Activated naive CD8-positive, alpha-beta T cell treated with anti-CD3 and anti-CD28 coated beads, Interleukin-2, amount 10 ng/mL, durations not matched to agents 7 days and 5 days (primary cell): ENCODE measurements at regions not wholly inside any gene's neighbourhood (a gene's known extent, or its start where the extent isn't known, plus 50 kb on each side); places are given as distances from the start of the nearest gene placed in this dataset.

Experiments used
- ATAC-seq: fragments of 150-1000 bp; cut with Tn5 transposase; one replicate; pipeline ENCODE4 v1.10.0; 2021; ENCODE audit warnings: low read depth, moderate library complexity
- POLR2A ChIA-PET: fragments of 350-600 bp; sonication (Branson Sonifier 250); formaldehyde crosslinking; loops from one replicate; lab custom pipeline; 2021; ENCODE audit warnings: antibody characterized with exemption; lab: Charles Lee
- DNase-seq: peaks from one replicate; pipeline ENCODE4 v3.0.0; 2021
- H3K27ac Mint-ChIP-seq: one replicate; pipeline ENCODE4 v1.8.0; 2022; ENCODE audit warnings: mild to moderate bottlenecking, mixed read lengths
- H3K27me3 Mint-ChIP-seq: one replicate; pipeline ENCODE4 v1.8.0; 2022; ENCODE audit warnings: mild to moderate bottlenecking, moderate library complexity, mixed read lengths
- H3K36me3 Mint-ChIP-seq: one replicate; pipeline ENCODE4 v1.8.0; 2021; ENCODE audit warnings: mild to moderate bottlenecking, mixed read lengths
- H3K4me1 Mint-ChIP-seq: one replicate; pipeline ENCODE4 v1.8.0; 2021; ENCODE audit warnings: mixed read lengths
- H3K4me3 Mint-ChIP-seq: one replicate; pipeline ENCODE4 v1.8.0; 2022; ENCODE audit warnings: mild to moderate bottlenecking, moderate library complexity, mixed read lengths
- H3K9me3 Mint-ChIP-seq: one replicate; pipeline ENCODE4 v1.8.0; 2021; ENCODE audit warnings: mixed read lengths

GRCh38 chr5:130815246-130815645 lies 349.8 kb downstream of the HINT1 start:
- Mint-ChIP-seq H3K4me3 (no peak overlapping the region), H3K36me3 (no peaks in the 10 kb centered on the region), H3K4me1 (no peaks in the 10 kb centered on the region), H3K9me3 (peaks cover 1% of the 10 kb centered on the region), H3K27me3 (peaks cover 5% of the 10 kb centered on the region), H3K27ac (no peak overlapping the region)
- ATAC-seq (no peak), DNase-seq (no peak)
- POLR2A ChIA-PET, result no interaction called here

DNA sequence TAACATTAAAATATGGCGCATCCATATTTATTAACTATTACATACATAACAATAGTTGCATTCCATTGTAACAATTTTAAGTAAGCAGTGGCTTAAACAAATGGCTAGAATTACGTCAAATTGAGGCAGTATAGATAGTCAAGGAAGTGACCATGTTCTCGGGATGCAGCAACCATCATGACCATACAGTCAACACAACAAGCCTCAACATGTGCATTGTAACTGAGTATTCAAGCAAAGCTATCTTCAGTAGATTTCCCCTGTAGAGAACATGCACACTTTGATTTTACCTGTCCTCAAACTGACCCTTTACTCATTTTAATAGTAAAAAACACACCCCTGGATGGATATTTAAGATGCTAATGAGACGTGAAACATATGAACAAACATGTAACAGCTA lies 356.4 kb downstream of the HINT1 start:
- no peak overlapping the region for H3K4me3 Mint-ChIP-seq
- peaks cover 5% of the 10 kb centered on the region for H3K27me3 Mint-ChIP-seq
- H3K36me3 Mint-ChIP-seq, result no peaks in the 10 kb centered on the region
- no peaks in the 10 kb centered on the region for H3K9me3 Mint-ChIP-seq
- POLR2A ChIA-PET, result no interaction called here
- DNase-seq (no peak), ATAC-seq (no peak)
- no peak overlapping the region for H3K27ac Mint-ChIP-seq
- no peaks in the 10 kb centered on the region for H3K4me1 Mint-ChIP-seq

- H3K36me3 Mint-ChIP-seq, result no peaks in the 10 kb centered on the region
- H3K27ac Mint-ChIP-seq, result no peak overlapping the region
- H3K4me3 Mint-ChIP-seq, result no peak overlapping the region
- peaks cover 3% of the 10 kb centered on the region for H3K27me3 Mint-ChIP-seq
- ATAC-seq (no peak), DNase-seq (no peak)
- POLR2A ChIA-PET, result no interaction called here
- H3K4me1 Mint-ChIP-seq, result no peaks in the 10 kb centered on the region
- H3K9me3 Mint-ChIP-seq, result no peaks in the 10 kb centered on the region
Observed at GRCh38 chr5:130805648-130806047, 359.4 kb downstream of the HINT1 start.

- ATAC-seq (no peak), DNase-seq (no peak)
- Mint-ChIP-seq H3K9me3 (no peaks in the 10 kb centered on the region), H3K27ac (no peak overlapping the region), H3K36me3 (no peaks in the 10 kb centered on the region), H3K4me3 (no peak overlapping the region), H3K27me3 (no peaks in the 10 kb centered on the region), H3K4me1 (no peaks in the 10 kb centered on the region)
- POLR2A ChIA-PET, result no interaction called here
Observed at GRCh38 chr5:130805036-130805435, 360.0 kb downstream of the HINT1 start.

DNA sequence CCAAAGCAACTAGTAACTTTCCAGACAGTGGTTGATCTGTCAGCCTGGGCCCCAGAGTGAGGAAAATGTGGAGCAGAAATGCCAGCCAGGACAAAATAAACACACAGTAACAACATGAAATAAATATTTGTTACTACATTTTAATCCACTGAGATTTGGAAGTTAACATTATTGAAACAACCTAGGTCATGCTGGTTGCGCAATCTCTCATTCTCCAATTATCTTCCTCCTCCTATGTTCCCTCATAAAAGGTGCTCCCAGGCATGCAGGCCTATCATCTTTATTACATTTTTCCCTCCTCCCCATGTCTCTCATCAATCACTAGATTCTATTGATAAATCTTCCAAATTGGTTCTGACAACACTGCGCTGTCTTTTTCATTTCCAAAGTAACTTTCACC lies 363.1 kb downstream of the HINT1 start:
- POLR2A ChIA-PET, result no interaction called here
- H3K9me3 Mint-ChIP-seq, result no peaks in the 10 kb centered on the region
- no peaks in the 10 kb centered on the region for H3K36me3 Mint-ChIP-seq
- no peak for ATAC-seq
- no peaks in the 10 kb centered on the region for H3K27me3 Mint-ChIP-seq
- no peak overlapping the region for H3K27ac Mint-ChIP-seq
- no peak for DNase-seq
- no peaks in the 10 kb centered on the region for H3K4me1 Mint-ChIP-seq
- no peak overlapping the region for H3K4me3 Mint-ChIP-seq

GRCh38 chr5:130799015-130799414 lies 366.0 kb downstream of the HINT1 start:
- H3K36me3 Mint-ChIP-seq, result no peaks in the 10 kb centered on the region
- no peak for ATAC-seq
- H3K4me1 Mint-ChIP-seq, result no peaks in the 10 kb centered on the region
- DNase-seq, result no peak
- no peaks in the 10 kb centered on the region for H3K9me3 Mint-ChIP-seq
- no peak overlapping the region for H3K4me3 Mint-ChIP-seq
- no peak overlapping the region for H3K27ac Mint-ChIP-seq
- POLR2A ChIA-PET, result no interaction called here
- H3K27me3 Mint-ChIP-seq, result no peaks in the 10 kb centered on the region

- no peak for DNase-seq
- H3K36me3 Mint-ChIP-seq, result no peaks in the 10 kb centered on the region
- no peak overlapping the region for H3K27ac Mint-ChIP-seq
- ATAC-seq, result no peak
- POLR2A ChIA-PET, result no interaction called here
- H3K4me1 Mint-ChIP-seq, result no peaks in the 10 kb centered on the region
- H3K27me3 Mint-ChIP-seq, result peaks cover 5% of the 10 kb centered on the region
- H3K4me3 Mint-ChIP-seq, result no peak overlapping the region
- H3K9me3 Mint-ChIP-seq, result no peaks in the 10 kb centered on the region
Observed at GRCh38 chr5:130797303-130797702, 367.8 kb downstream of the HINT1 start.

GRCh38 chr5:130796902-130797301 lies 368.2 kb downstream of the HINT1 start:
- POLR2A ChIA-PET, result no interaction called here
- DNase-seq (no peak), ATAC-seq (no peak)
- no peaks in the 10 kb centered on the region for H3K9me3 Mint-ChIP-seq
- peaks cover 5% of the 10 kb centered on the region for H3K27me3 Mint-ChIP-seq
- no peaks in the 10 kb centered on the region for H3K36me3 Mint-ChIP-seq
- H3K27ac Mint-ChIP-seq, result no peak overlapping the region
- H3K4me3 Mint-ChIP-seq, result no peak overlapping the region
- no peaks in the 10 kb centered on the region for H3K4me1 Mint-ChIP-seq

GRCh38 chr5:130796032-130796431 lies 369.0 kb downstream of the HINT1 start:
- ATAC-seq (no peak), DNase-seq (no peak)
- no peak overlapping the region for H3K4me3 Mint-ChIP-seq
- peaks cover 5% of the 10 kb centered on the region for H3K27me3 Mint-ChIP-seq
- H3K9me3 Mint-ChIP-seq, result no peaks in the 10 kb centered on the region
- H3K27ac Mint-ChIP-seq, result no peak overlapping the region
- POLR2A ChIA-PET, result no interaction called here
- no peaks in the 10 kb centered on the region for H3K4me1 Mint-ChIP-seq
- H3K36me3 Mint-ChIP-seq, result no peaks in the 10 kb centered on the region

- ATAC-seq, result no peak
- H3K36me3 Mint-ChIP-seq, result no peaks in the 10 kb centered on the region
Observed at GRCh38 chr5:130795037-130795436, 370.0 kb downstream of the HINT1 start.

GRCh38 chr5:130777794-130778193 lies 387.3 kb downstream of the HINT1 start:
- ATAC-seq, result no peak
- Mint-ChIP-seq H3K9me3 (no peaks in the 10 kb centered on the region), H3K36me3 (no peaks in the 10 kb centered on the region), H3K27me3 (peaks cover 3% of the 10 kb centered on the region), H3K4me3 (no peak overlapping the region), H3K4me1 (no peaks in the 10 kb centered on the region), H3K27ac (no peak overlapping the region)
- DNase-seq, result no peak
- POLR2A ChIA-PET, result no interaction called here

More at GRCh38 chr5:130795037-130795436, 370.0 kb downstream of the HINT1 start:
- POLR2A ChIA-PET, result no interaction called here
- Mint-ChIP-seq H3K4me1 (no peaks in the 10 kb centered on the region), H3K27me3 (peaks cover 5% of the 10 kb centered on the region), H3K4me3 (no peak overlapping the region), H3K27ac (no peak overlapping the region), H3K9me3 (no peaks in the 10 kb centered on the region)
- DNase-seq, result no peak

- H3K36me3 Mint-ChIP-seq, result no peaks in the 10 kb centered on the region
- ATAC-seq (no peak), DNase-seq (no peak)
- no peaks in the 10 kb centered on the region for H3K9me3 Mint-ChIP-seq
- H3K27ac Mint-ChIP-seq, result no peak overlapping the region
- no peaks in the 10 kb centered on the region for H3K4me1 Mint-ChIP-seq
- POLR2A ChIA-PET, result no interaction called here
- peaks cover 3% of the 10 kb centered on the region for H3K27me3 Mint-ChIP-seq
- H3K4me3 Mint-ChIP-seq, result no peak overlapping the region
Observed at GRCh38 chr5:130773813-130774212, 391.2 kb downstream of the HINT1 start.

DNA sequence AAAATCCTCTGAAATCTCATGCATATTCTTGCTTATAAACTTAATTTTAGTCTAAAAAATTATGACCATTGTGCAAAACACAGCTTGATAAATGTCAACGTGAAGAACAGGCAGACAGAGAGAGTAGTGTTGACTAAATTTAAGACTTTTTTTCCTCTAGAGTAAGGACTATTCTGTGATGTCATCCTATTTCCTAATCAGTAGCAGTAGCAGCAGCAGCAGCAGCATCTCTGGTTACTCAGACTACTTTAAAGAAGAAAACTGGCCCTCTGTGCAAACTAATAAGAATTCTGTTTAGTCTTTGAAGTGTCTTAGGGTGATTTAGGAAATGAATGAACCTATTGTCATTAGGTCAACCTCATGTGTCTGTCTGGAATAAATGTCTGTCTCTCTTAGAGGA lies 403.0 kb downstream of the HINT1 start:
- DNase-seq (no peak), ATAC-seq (no peak)
- no peak overlapping the region for H3K27ac Mint-ChIP-seq
- H3K9me3 Mint-ChIP-seq, result no peaks in the 10 kb centered on the region
- H3K27me3 Mint-ChIP-seq, result peaks cover 2% of the 10 kb centered on the region
- POLR2A ChIA-PET, result no interaction called here
- no peaks in the 10 kb centered on the region for H3K36me3 Mint-ChIP-seq
- H3K4me1 Mint-ChIP-seq, result no peaks in the 10 kb centered on the region
- no peak overlapping the region for H3K4me3 Mint-ChIP-seq

DNA sequence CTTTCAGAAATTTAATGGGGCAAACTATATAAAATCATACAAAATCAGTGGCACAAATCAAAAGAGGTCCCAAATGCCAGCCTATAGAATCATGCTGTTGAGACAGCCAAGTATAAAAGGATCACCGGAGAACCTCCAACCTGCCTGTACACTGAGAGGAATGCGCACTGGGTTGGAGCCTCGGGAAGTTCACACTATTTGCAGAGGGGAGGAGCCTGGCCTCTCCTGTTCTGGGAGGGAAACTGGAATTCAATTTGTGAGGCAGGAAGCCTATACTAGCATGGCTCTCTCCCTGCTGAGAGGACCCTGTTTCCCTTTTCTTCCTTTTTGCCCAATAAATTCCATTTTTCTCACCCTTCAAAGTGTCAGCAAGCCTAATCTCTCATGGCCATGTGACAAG lies 406.0 kb downstream of the HINT1 start:
- POLR2A ChIA-PET, result no interaction called here
- DNase-seq (no peak), ATAC-seq (no peak)
- Mint-ChIP-seq H3K36me3 (no peaks in the 10 kb centered on the region), H3K27me3 (peaks cover 2% of the 10 kb centered on the region), H3K4me1 (no peaks in the 10 kb centered on the region), H3K4me3 (no peak overlapping the region), H3K27ac (no peak overlapping the region), H3K9me3 (no peaks in the 10 kb centered on the region)

DNA sequence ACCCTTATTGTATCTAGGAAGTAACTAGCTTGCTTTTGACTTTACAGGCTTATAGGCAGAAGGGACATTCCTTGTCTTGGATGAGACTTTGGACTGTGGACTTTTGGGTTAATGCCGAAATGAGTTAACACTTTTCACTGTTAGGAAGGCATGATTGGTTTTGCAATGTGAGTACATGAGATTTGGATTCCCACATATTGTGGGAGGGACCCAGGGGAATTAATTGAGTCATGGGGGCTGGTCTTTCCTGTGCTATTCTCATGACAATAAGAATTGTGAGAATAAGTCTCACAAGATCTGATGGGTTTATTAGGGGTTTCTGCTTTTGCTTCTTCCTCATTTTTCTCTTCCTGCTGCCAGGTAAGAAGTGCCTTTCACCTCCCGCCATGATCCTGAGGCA lies 417.5 kb downstream of the HINT1 start:
- Mint-ChIP-seq H3K27me3 (peaks cover 8% of the 10 kb centered on the region), H3K4me3 (no peak overlapping the region)
- no peak for ATAC-seq

More for the DNA sequence above, 417.5 kb downstream of the HINT1 start:
- no peak overlapping the region for H3K27ac Mint-ChIP-seq
- H3K4me1 Mint-ChIP-seq, result no peaks in the 10 kb centered on the region
- H3K9me3 Mint-ChIP-seq, result peaks cover 6% of the 10 kb centered on the region
- no peaks in the 10 kb centered on the region for H3K36me3 Mint-ChIP-seq
- DNase-seq, result no peak
- POLR2A ChIA-PET, result no interaction called here
